ENCODE measurements at regions not wholly inside any gene's neighbourhood (a gene's known extent, or its start where the extent isn't known, plus 50 kb on each side); places are given as distances from the start of the nearest gene placed in this dataset.

- H3K4me1 Mint-ChIP-seq (ENCODE audit: unreplicated experiment), result no peaks in the 10 kb centered on the region
- no peak overlapping the region for H3K4me3 Mint-ChIP-seq
- no peaks in the 10 kb centered on the region for H3K27me3 Mint-ChIP-seq
- DNase-seq (ENCODE audit: extremely low spot score, unreplicated experiment), result no peak
- H3K27ac Mint-ChIP-seq, result no peak overlapping the region
- TF ChIP-seq, protein P1, sequence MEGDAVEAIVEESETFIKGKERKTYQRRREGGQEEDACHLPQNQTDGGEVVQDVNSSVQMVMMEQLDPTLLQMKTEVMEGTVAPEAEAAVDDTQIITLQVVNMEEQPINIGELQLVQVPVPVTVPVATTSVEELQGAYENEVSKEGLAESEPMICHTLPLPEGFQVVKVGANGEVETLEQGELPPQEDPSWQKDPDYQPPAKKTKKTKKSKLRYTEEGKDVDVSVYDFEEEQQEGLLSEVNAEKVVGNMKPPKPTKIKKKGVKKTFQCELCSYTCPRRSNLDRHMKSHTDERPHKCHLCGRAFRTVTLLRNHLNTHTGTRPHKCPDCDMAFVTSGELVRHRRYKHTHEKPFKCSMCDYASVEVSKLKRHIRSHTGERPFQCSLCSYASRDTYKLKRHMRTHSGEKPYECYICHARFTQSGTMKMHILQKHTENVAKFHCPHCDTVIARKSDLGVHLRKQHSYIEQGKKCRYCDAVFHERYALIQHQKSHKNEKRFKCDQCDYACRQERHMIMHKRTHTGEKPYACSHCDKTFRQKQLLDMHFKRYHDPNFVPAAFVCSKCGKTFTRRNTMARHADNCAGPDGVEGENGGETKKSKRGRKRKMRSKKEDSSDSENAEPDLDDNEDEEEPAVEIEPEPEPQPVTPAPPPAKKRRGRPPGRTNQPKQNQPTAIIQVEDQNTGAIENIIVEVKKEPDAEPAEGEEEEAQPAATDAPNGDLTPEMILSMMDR (conservative IDR thresholded peaks at IDR 0.05), result no peak
- H3K9me3 Mint-ChIP-seq, result no peaks in the 10 kb centered on the region
- no peaks in the 10 kb centered on the region for H3K36me3 Mint-ChIP-seq
Observed at GRCh38 chr6:112739766-112740165, 392.6 kb downstream of the RFPL4B start.

DNA sequence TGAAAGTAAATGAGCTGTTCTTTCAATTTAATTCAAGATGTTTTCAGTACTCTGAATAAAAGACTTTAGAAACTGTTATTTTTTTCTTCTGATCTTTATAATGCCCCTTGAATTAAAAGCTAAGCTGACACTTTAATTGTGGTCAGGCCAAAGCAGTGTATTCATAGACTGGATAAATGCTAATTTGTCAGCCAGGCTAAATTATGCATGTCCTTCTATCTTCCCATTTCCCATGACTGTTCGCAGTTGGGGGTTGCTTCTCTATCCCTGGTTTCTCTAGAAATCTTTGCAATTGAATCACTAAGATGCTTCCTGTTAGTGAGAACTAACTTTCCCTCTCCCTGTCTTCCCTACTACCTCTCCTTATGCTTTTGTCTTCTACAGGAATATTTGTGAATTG lies 396.2 kb downstream of the RFPL4B start:
- no peaks in the 10 kb centered on the region for H3K36me3 Mint-ChIP-seq
- TF ChIP-seq, protein P1 (conservative IDR thresholded peaks at IDR 0.05), result no peak
- no peaks in the 10 kb centered on the region for H3K27me3 Mint-ChIP-seq
- DNase-seq (ENCODE audit: extremely low spot score, unreplicated experiment), result no peak
- no peak overlapping the region for H3K27ac Mint-ChIP-seq
- H3K9me3 Mint-ChIP-seq, result no peaks in the 10 kb centered on the region
- no peak overlapping the region for H3K4me3 Mint-ChIP-seq
- no peaks in the 10 kb centered on the region for H3K4me1 Mint-ChIP-seq (ENCODE audit: unreplicated experiment)

- Mint-ChIP-seq H3K9me3 (no peaks in the 10 kb centered on the region), H3K36me3 (no peaks in the 10 kb centered on the region), H3K27me3 (peaks cover 2% of the 10 kb centered on the region), H3K27ac (no peak overlapping the region), H3K4me1 (ENCODE audit: unreplicated experiment) (no peaks in the 10 kb centered on the region), H3K4me3 (no peak overlapping the region)
- TF ChIP-seq, protein P1 (conservative IDR thresholded peaks at IDR 0.05), result no peak
- no peak for DNase-seq (ENCODE audit: extremely low spot score, unreplicated experiment)
Observed at GRCh38 chr6:112744827-112745226, 397.7 kb downstream of the RFPL4B start.

DNA sequence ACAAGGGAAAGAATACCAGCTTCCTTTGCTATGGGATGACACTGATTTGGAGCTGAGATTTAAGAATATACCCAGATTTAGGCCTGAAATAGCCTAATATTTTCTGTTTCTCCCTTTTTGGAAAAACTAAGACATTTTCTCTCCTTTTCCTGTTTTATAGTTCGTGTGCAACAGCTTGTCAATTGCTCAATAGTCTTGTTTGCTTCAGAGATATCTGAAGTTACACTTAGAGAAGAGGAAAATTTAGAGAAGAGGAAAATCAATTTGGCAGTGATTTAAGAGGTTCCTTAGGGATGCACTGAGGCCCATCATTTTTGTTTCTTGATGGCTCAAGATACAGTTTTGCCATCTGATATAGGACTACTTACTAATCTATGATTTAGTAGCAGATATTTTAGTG lies 398.6 kb downstream of the RFPL4B start:
- Mint-ChIP-seq H3K36me3 (no peaks in the 10 kb centered on the region), H3K9me3 (no peaks in the 10 kb centered on the region), H3K27ac (no peak overlapping the region), H3K4me1 (ENCODE audit: unreplicated experiment) (no peaks in the 10 kb centered on the region), H3K4me3 (no peak overlapping the region), H3K27me3 (peaks cover 2% of the 10 kb centered on the region)
- TF ChIP-seq, protein P1 (conservative IDR thresholded peaks at IDR 0.05), result no peak
- no peak for DNase-seq (ENCODE audit: extremely low spot score, unreplicated experiment)

GRCh38 chr6:112749673-112750072 lies 402.5 kb downstream of the RFPL4B start:
- H3K4me3 Mint-ChIP-seq, result no peak overlapping the region
- no peaks in the 10 kb centered on the region for H3K4me1 Mint-ChIP-seq (ENCODE audit: unreplicated experiment)
- no peaks in the 10 kb centered on the region for H3K9me3 Mint-ChIP-seq
- peaks cover 2% of the 10 kb centered on the region for H3K27me3 Mint-ChIP-seq
- no peak overlapping the region for H3K27ac Mint-ChIP-seq
- no peaks in the 10 kb centered on the region for H3K36me3 Mint-ChIP-seq
- TF ChIP-seq, protein P1 (conservative IDR thresholded peaks at IDR 0.05), result no peak
- no peak for DNase-seq (ENCODE audit: extremely low spot score, unreplicated experiment)

GRCh38 chr6:112752305-112752704 lies 405.2 kb downstream of the RFPL4B start:
- Mint-ChIP-seq H3K27me3 (peaks cover 2% of the 10 kb centered on the region), H3K4me1 (ENCODE audit: unreplicated experiment) (no peaks in the 10 kb centered on the region), H3K9me3 (no peaks in the 10 kb centered on the region), H3K36me3 (no peaks in the 10 kb centered on the region), H3K4me3 (no peak overlapping the region), H3K27ac (no peak overlapping the region)
- TF ChIP-seq, protein P1 (conservative IDR thresholded peaks at IDR 0.05), result no peak
- DNase-seq (ENCODE audit: extremely low spot score, unreplicated experiment), result no peak
